Liver (tissue), 8 donors: ENCODE measurements at regions not wholly inside any gene's neighbourhood (a gene's known extent, or its start where the extent isn't known, plus 50 kb on each side); places are given as distances from the start of the nearest gene placed in this dataset.
A peak's percentile ranks its signal among the peaks of the same experiment; 100 is the strongest.

Experiments used
- DNase-seq: peaks from one replicate; pipeline ENCODE4 v3.0.0-alpha.2; 2017; ENCODE audit warnings: low spot score
- H3K27ac ChIP-seq, 2 donors: one replicate each; pipeline ENCODE4 v1.7.0; 2013; ENCODE audit warnings: inconsistent platforms in 2 of 2, low read length in 2 of 2, control low read depth in 1 of 2, low read depth in 1 of 2, mild to moderate bottlenecking in 1 of 2
- H3K27me3 ChIP-seq, 4 donors: one replicate each; pipeline versions ENCODE4 v1.6.1 to v1.7.0; 2013; ENCODE audit warnings: low read length in 3 of 4, inconsistent platforms in 1 of 4, mild to moderate bottlenecking in 1 of 4, moderate library complexity in 1 of 4; ENCODE audit not compliant: control insufficient read depth in 4 of 4, insufficient read depth in 4 of 4
- H3K36me3 ChIP-seq, 4 donors: one replicate each; pipeline versions ENCODE4 v1.6.1 to v1.7.0; 2013; ENCODE audit warnings: low read length in 3 of 4, mild to moderate bottlenecking in 3 of 4, low read depth in 1 of 4, moderate library complexity in 1 of 4; ENCODE audit not compliant: control insufficient read depth in 4 of 4, insufficient read depth in 3 of 4
- H3K4me1 ChIP-seq, 4 donors: one replicate each; pipeline versions ENCODE4 v1.6.1 to v1.7.0; 2013; ENCODE audit warnings: low read length in 3 of 4, mild to moderate bottlenecking in 3 of 4, moderate library complexity in 1 of 4; ENCODE audit not compliant: control insufficient read depth in 4 of 4, insufficient read depth in 4 of 4
- H3K4me3 ChIP-seq, 3 donors: one replicate each; pipeline versions ENCODE4 v1.6.1 to v1.7.0; 2013; ENCODE audit warnings: low read length in 3 of 3, control low read depth in 1 of 3, low read depth in 1 of 3, mild to moderate bottlenecking in 1 of 3
- H3K9ac ChIP-seq, 2 donors: one replicate each; pipeline ENCODE4 v1.7.0; 2013; ENCODE audit warnings: low read length in 2 of 2, mild to moderate bottlenecking in 2 of 2, moderate library complexity in 2 of 2, control low read depth in 1 of 2, low read depth in 1 of 2
- H3K9me3 ChIP-seq, 4 donors: one replicate each; pipeline versions ENCODE4 v1.6.1 to v1.7.0; 2013; ENCODE audit warnings: low read length in 3 of 4; ENCODE audit not compliant: control insufficient read depth in 4 of 4
- ATF3 ChIP-seq: IDR thresholded peaks from 2 replicates; pipeline ENCODE4 v1.6.1; 2016; ENCODE audit warnings: antibody characterized with exemption
- CTCF ChIP-seq: fragments of 150-350 bp; IDR thresholded peaks from 2 replicates; pipeline ENCODE4 v1.5.1; 2017; ENCODE audit warnings: improper control_type of control experiment, low read depth, low read length; ENCODE audit not compliant: missing input control
- EGR1 ChIP-seq, 2 donors: IDR thresholded peaks; 2 replicates each; pipeline ENCODE4 v1.6.1; 2016 to 2018; ENCODE audit warnings: antibody characterized with exemption in 2 of 2, low read depth in 2 of 2
- FOXA1 ChIP-seq: IDR thresholded peaks from 2 replicates; pipeline ENCODE4 v1.6.1; 2016; ENCODE audit warnings: antibody characterized with exemption
- FOXA2 ChIP-seq: IDR thresholded peaks from 2 replicates; pipeline ENCODE4 v1.6.1; 2016; ENCODE audit warnings: antibody characterized with exemption
- GABPA ChIP-seq, 2 donors: IDR thresholded peaks in 1 of 2; conservative IDR thresholded peaks in 1 of 2; 2 replicates each; pipeline ENCODE4 v1.6.1; 2016; ENCODE audit warnings: antibody characterized with exemption in 2 of 2, mild to moderate bottlenecking in 1 of 2, moderate library complexity in 1 of 2
- HNF4A ChIP-seq, 2 donors: conservative IDR thresholded peaks; 2 replicates each; pipeline ENCODE4 v1.6.1; 2016; ENCODE audit warnings: antibody characterized with exemption in 2 of 2, mild to moderate bottlenecking in 2 of 2
- HNF4G ChIP-seq: IDR thresholded peaks from 2 replicates; pipeline ENCODE4 v1.6.1; 2016; ENCODE audit warnings: antibody characterized with exemption
- JUND ChIP-seq, 2 donors: IDR thresholded peaks; 2 replicates each; pipeline ENCODE4 v1.6.1; 2016; ENCODE audit warnings: antibody characterized with exemption in 2 of 2
- MAX ChIP-seq: IDR thresholded peaks from 2 replicates; pipeline ENCODE4 v1.6.1; 2016; ENCODE audit warnings: antibody characterized with exemption
- NR2F2 ChIP-seq: IDR thresholded peaks from 2 replicates; pipeline ENCODE4 v1.6.1; 2016; ENCODE audit warnings: antibody characterized with exemption
- RAD21 ChIP-seq, 2 donors: IDR thresholded peaks; 2 replicates each; pipeline ENCODE4 v1.6.1; 2016; ENCODE audit warnings: antibody characterized with exemption in 2 of 2, mild to moderate bottlenecking in 2 of 2
- REST ChIP-seq: IDR thresholded peaks from 2 replicates; pipeline ENCODE4 v1.6.1; 2016; ENCODE audit warnings: antibody characterized with exemption, mild to moderate bottlenecking
- RXRA ChIP-seq, 2 donors: IDR thresholded peaks; 2 replicates each; pipeline ENCODE4 v1.6.1; 2017 to 2018; ENCODE audit warnings: antibody characterized with exemption in 2 of 2, mild to moderate bottlenecking in 1 of 2
- SP1 ChIP-seq: IDR thresholded peaks from 2 replicates; pipeline ENCODE4 v1.6.1; 2018; ENCODE audit warnings: antibody characterized with exemption, mild to moderate bottlenecking
- TAF1 ChIP-seq: conservative IDR thresholded peaks from 2 replicates; pipeline ENCODE4 v1.6.1; 2016; ENCODE audit warnings: antibody characterized with exemption, mild to moderate bottlenecking
- YY1 ChIP-seq: IDR thresholded peaks from 2 replicates; pipeline ENCODE4 v1.6.1; 2016; ENCODE audit warnings: antibody characterized with exemption, mild to moderate bottlenecking
- ZBTB33 ChIP-seq: IDR thresholded peaks from 2 replicates; pipeline ENCODE4 v1.6.1; 2016; ENCODE audit warnings: antibody characterized with exemption
- WGBS: extraction: QIAGEN DNeasy Blood & Tissue Kit; methylation state at CpG from one replicate; pipeline ENCODE4 v1.1.7; 2013; 5-methylcytosine and 5-hydroxymethylcytosine counted together
- donor health status: healthy.
- donor health status: healthy.
- donor health status: healthy.
- donor health status: healthy.
- donor health status: healthy.

- WGBS = 55% methylated on average over 25 of the region's 25 CpGs
- H3K9ac ChIP-seq = peak overlapping the region in 1 of 2 donors; percentile 25
- DNase-seq = peak; percentile 31
- TF ChIP-seq RAD21 (IDR thresholded peaks at IDR 0.05) (no peak), EGR1 (IDR thresholded peaks at IDR 0.05; ENCODE audit: low read depth in 2 of 2) (peak in 1 of 2 donors; percentile 25), TAF1 (no peak), RXRA (IDR thresholded peaks at IDR 0.05) (peak in 1 of 2 donors; percentile 1), HNF4G (peak; percentile 3), HNF4A (conservative IDR thresholded peaks at IDR 0.05) (peak; percentile 34 to 69), ZBTB33 (no peak)
- H3K36me3 ChIP-seq = no peaks in the 10 kb centered on the region
- H3K4me3 ChIP-seq = peak overlapping the region in 1 of 3 donors; percentile 24
- peak overlapping the region; percentile 89 to 93 for H3K27ac ChIP-seq
- no peaks in the 10 kb centered on the region for H3K9me3 ChIP-seq
- no peaks in the 10 kb centered on the region for H3K27me3 ChIP-seq
- H3K4me1 ChIP-seq = peaks cover 8 to 44% (median 27%) of the 10 kb centered on the region in 4 donors
Measured at GRCh38 chr6:168196881-168197635, 118.0 kb upstream of the FRMD1 start.

GRCh38 chr6:168196385-168196860 lies 117.4 kb upstream of the FRMD1 start:
- H3K4me1 ChIP-seq = peaks cover 7 to 42% (median 23%) of the 10 kb centered on the region in 4 donors
- TF ChIP-seq GABPA (IDR thresholded peaks at IDR 0.05 in 1 of 2, conservative IDR thresholded peaks at IDR 0.05 in 1 of 2) = peak in 1 of 2 donors; percentile 57
- peak; percentile 73 for TF ChIP-seq REST
- TF ChIP-seq JUND (IDR thresholded peaks at IDR 0.05) = peak; percentile 77 to 80
- peak; percentile 43 for TF ChIP-seq MAX
- TF ChIP-seq HNF4G = peak; percentile 89
- peak; percentile 76 for TF ChIP-seq NR2F2
- peak; percentile 82 for TF ChIP-seq YY1
- peak; percentile 96 for TF ChIP-seq SP1
- no peak for TF ChIP-seq TAF1
- TF ChIP-seq HNF4A (conservative IDR thresholded peaks at IDR 0.05) = peak; percentile 91 to 94
- TF ChIP-seq ATF3 = no peak
- no peak for TF ChIP-seq CTCF
- peak in 1 of 2 donors; percentile 66 for TF ChIP-seq EGR1 (IDR thresholded peaks at IDR 0.05; ENCODE audit: low read depth in 2 of 2)
- peak; percentile 96 for TF ChIP-seq FOXA2
- peak; percentile 95 for TF ChIP-seq FOXA1
- TF ChIP-seq RAD21 (IDR thresholded peaks at IDR 0.05) = peak; percentile 60 to 76
- TF ChIP-seq ZBTB33 = peak; percentile 38
- peak; percentile 98 for TF ChIP-seq RXRA (IDR thresholded peaks at IDR 0.05)
- DNase-seq = peak; percentile 30
- H3K27ac ChIP-seq = peak overlapping the region; percentile 89 to 93
- WGBS = 20% methylated on average over 14 of the region's 14 CpGs
- H3K27me3 ChIP-seq = no peaks in the 10 kb centered on the region
- no peak overlapping the region for H3K4me3 ChIP-seq
- H3K9me3 ChIP-seq = no peaks in the 10 kb centered on the region
- H3K36me3 ChIP-seq = no peaks in the 10 kb centered on the region
- peak overlapping the region in 1 of 2 donors; percentile 91 for H3K9ac ChIP-seq
